ENCODE measurements at regions not wholly inside any gene's neighbourhood (a gene's known extent, or its start where the extent isn't known, plus 50 kb on each side); places are given as distances from the start of the nearest gene placed in this dataset.

DNA sequence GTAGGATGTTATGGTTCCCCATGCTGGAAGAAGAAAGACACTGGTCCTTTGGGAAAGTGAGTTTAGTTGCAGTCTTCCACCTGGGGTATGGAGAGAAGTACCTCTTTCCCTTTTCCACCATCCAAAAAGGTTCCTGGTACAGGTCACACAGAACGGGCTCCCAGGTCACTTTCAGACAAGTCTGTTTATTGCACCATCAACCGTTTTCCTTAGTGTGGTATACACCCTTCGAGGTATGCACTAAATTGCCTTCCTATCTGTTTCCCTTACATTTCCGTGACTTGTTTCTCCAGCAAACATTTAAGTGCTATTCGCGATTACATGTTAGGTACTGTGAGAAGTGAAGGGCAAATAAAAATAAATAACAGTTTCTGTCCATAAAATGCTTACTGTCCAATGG, 185.1 kb downstream of the ARL4A start:
- TF ChIP-seq Cebpa-rat (IDR thresholded peaks at IDR 0.05): no peak
- Histone ChIP-seq H3K36me3 (no peaks in the 10 kb centered on the region), H3K27ac (no peak overlapping the region), H3K4me3 (no peak overlapping the region), H3K4me2 (no peak overlapping the region), H3K9ac (no peak overlapping the region), H3K9me3 (no peaks in the 10 kb centered on the region), H4K20me1 (no peaks in the 10 kb centered on the region), H3K4me1 (no peaks in the 10 kb centered on the region), H3K27me3 (no peaks in the 10 kb centered on the region)

DNA sequence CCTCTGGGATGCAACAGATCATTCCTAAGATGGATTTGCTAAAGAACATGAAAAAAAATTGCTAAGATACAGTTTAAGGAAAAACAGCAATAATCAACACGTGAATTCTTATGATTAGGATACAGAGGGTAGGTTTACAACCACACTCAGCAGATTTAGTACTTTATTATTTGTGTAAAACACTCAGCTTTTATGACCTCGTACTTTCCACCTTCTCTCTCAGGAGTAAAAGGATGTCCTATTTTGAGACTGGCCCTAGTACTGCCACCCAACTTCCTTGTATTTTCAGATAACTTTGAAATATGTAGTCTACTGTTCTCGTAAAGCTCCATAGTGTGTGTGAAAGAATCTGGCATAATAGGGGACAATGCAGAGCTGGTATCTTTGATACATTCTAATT, 186.1 kb downstream of the ARL4A start:
- H3K27me3 ChIP-seq: no peaks in the 10 kb centered on the region
- no peak overlapping the region for H3K4me2 ChIP-seq
- H3K4me3 ChIP-seq: no peak overlapping the region
- no peak overlapping the region for H3K9ac ChIP-seq
- no peaks in the 10 kb centered on the region for H3K36me3 ChIP-seq
- no peaks in the 10 kb centered on the region for H3K4me1 ChIP-seq
- TF ChIP-seq Cebpa-rat (IDR thresholded peaks at IDR 0.05): no peak
- H3K27ac ChIP-seq: no peak overlapping the region
- no peaks in the 10 kb centered on the region for H4K20me1 ChIP-seq
- no peaks in the 10 kb centered on the region for H3K9me3 ChIP-seq

DNA sequence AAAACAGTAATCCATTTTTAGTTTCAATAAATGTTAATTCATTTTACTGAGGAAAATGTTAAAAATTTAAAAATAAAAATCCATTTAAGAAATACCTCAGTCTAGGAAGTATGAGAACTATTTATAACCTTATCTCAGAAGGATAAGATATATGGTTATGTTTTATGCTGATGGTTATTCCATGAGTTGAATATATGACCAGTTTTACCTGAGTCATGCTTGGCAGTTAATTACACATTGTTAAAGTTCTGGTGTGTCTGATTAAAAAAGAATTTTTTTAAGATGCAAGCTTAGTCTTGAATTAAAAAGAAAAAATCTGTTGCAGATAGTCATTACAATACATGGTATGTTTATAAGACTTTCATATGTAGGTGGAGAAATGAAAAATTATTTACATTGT, 191.7 kb downstream of the ARL4A start:
- H3K9ac ChIP-seq: no peak overlapping the region
- no peak overlapping the region for H3K4me2 ChIP-seq
- no peak for TF ChIP-seq Cebpa-rat (IDR thresholded peaks at IDR 0.05)
- no peaks in the 10 kb centered on the region for H3K27me3 ChIP-seq
- H3K4me1 ChIP-seq: no peaks in the 10 kb centered on the region
- H4K20me1 ChIP-seq: no peaks in the 10 kb centered on the region
- no peak overlapping the region for H3K4me3 ChIP-seq
- H3K36me3 ChIP-seq: no peaks in the 10 kb centered on the region
- no peak overlapping the region for H3K27ac ChIP-seq
- no peaks in the 10 kb centered on the region for H3K9me3 ChIP-seq

GRCh38 chr7:12881712-12882111, 194.3 kb downstream of the ARL4A start:
- Histone ChIP-seq H4K20me1 (no peaks in the 10 kb centered on the region), H3K4me3 (no peak overlapping the region), H3K9me3 (no peaks in the 10 kb centered on the region), H3K36me3 (no peaks in the 10 kb centered on the region), H3K4me1 (no peaks in the 10 kb centered on the region), H3K27ac (no peak overlapping the region), H3K4me2 (no peak overlapping the region), H3K27me3 (no peaks in the 10 kb centered on the region), H3K9ac (no peak overlapping the region)
- no peak for TF ChIP-seq Cebpa-rat (IDR thresholded peaks at IDR 0.05)

GRCh38 chr7:12882710-12883109, 195.3 kb downstream of the ARL4A start:
- Histone ChIP-seq H3K27ac (no peak overlapping the region), H3K27me3 (no peaks in the 10 kb centered on the region)

GRCh38 chr7:12884033-12884432, 196.6 kb downstream of the ARL4A start:
- H3K4me1 ChIP-seq: no peaks in the 10 kb centered on the region

More at GRCh38 chr7:12882710-12883109, 195.3 kb downstream of the ARL4A start:
- Histone ChIP-seq H4K20me1 (no peaks in the 10 kb centered on the region), H3K9ac (no peak overlapping the region), H3K4me2 (no peak overlapping the region), H3K36me3 (no peaks in the 10 kb centered on the region), H3K4me3 (no peak overlapping the region), H3K9me3 (no peaks in the 10 kb centered on the region), H3K4me1 (no peaks in the 10 kb centered on the region)
- no peak for TF ChIP-seq Cebpa-rat (IDR thresholded peaks at IDR 0.05)

GRCh38 chr7:12884856-12885440, 197.5 kb downstream of the ARL4A start:
- no peak overlapping the region for H3K4me2 ChIP-seq
- no peaks in the 10 kb centered on the region for H3K4me1 ChIP-seq
- no peak for TF ChIP-seq Cebpa-rat (IDR thresholded peaks at IDR 0.05)
- H3K9me3 ChIP-seq: no peaks in the 10 kb centered on the region
- no peak overlapping the region for H3K27ac ChIP-seq
- no peak overlapping the region for H3K4me3 ChIP-seq
- no peak overlapping the region for H3K9ac ChIP-seq
- H3K27me3 ChIP-seq: no peaks in the 10 kb centered on the region
- no peaks in the 10 kb centered on the region for H3K36me3 ChIP-seq
- no peaks in the 10 kb centered on the region for H4K20me1 ChIP-seq

More at GRCh38 chr7:12884033-12884432, 196.6 kb downstream of the ARL4A start:
- Histone ChIP-seq H4K20me1 (no peaks in the 10 kb centered on the region), H3K27me3 (no peaks in the 10 kb centered on the region), H3K36me3 (no peaks in the 10 kb centered on the region), H3K27ac (no peak overlapping the region), H3K4me3 (no peak overlapping the region), H3K4me2 (no peak overlapping the region), H3K9me3 (no peaks in the 10 kb centered on the region), H3K9ac (no peak overlapping the region)
- TF ChIP-seq Cebpa-rat (IDR thresholded peaks at IDR 0.05): no peak

- Histone ChIP-seq H3K4me1 (no peaks in the 10 kb centered on the region), H3K36me3 (no peaks in the 10 kb centered on the region), H3K4me2 (no peak overlapping the region), H3K9me3 (no peaks in the 10 kb centered on the region), H3K9ac (no peak overlapping the region), H3K27me3 (no peaks in the 10 kb centered on the region), H4K20me1 (no peaks in the 10 kb centered on the region), H3K4me3 (no peak overlapping the region), H3K27ac (no peak overlapping the region)
- TF ChIP-seq Cebpa-rat (IDR thresholded peaks at IDR 0.05): no peak
Observed at GRCh38 chr7:12888717-12889116, 201.3 kb downstream of the ARL4A start.

DNA sequence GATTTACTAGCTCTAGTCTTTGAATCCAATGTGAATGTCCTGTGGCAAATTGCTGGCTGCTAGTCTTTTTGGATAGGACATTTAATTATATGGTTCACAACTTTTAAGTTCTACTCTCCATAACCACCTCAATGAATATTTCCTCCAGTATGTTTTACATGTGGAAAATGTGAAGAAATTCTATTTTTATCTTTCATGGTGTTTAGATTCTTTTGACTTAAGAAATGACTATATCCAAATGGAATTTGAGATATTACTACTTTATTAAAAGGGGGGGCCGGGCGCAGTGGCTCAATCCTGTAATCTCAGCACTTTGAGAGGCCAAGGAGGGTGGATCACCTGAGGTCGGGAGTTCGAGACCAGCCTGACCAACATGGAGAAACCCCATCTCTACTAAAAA, 202.0 kb downstream of the ARL4A start:
- H3K9me3 ChIP-seq: no peaks in the 10 kb centered on the region
- TF ChIP-seq Cebpa-rat (IDR thresholded peaks at IDR 0.05): no peak
- no peak overlapping the region for H3K4me2 ChIP-seq
- H4K20me1 ChIP-seq: no peaks in the 10 kb centered on the region
- H3K4me3 ChIP-seq: no peak overlapping the region
- no peaks in the 10 kb centered on the region for H3K27me3 ChIP-seq
- no peaks in the 10 kb centered on the region for H3K4me1 ChIP-seq
- H3K27ac ChIP-seq: no peak overlapping the region
- H3K36me3 ChIP-seq: no peaks in the 10 kb centered on the region
- no peak overlapping the region for H3K9ac ChIP-seq

- H3K4me2 ChIP-seq: no peak overlapping the region
- no peaks in the 10 kb centered on the region for H3K27me3 ChIP-seq
- H3K9me3 ChIP-seq: no peaks in the 10 kb centered on the region
- H3K4me1 ChIP-seq: no peaks in the 10 kb centered on the region
- H4K20me1 ChIP-seq: no peaks in the 10 kb centered on the region
- H3K27ac ChIP-seq: no peak overlapping the region
- no peak overlapping the region for H3K9ac ChIP-seq
- TF ChIP-seq Cebpa-rat (IDR thresholded peaks at IDR 0.05): no peak
- no peaks in the 10 kb centered on the region for H3K36me3 ChIP-seq
- H3K4me3 ChIP-seq: no peak overlapping the region
Observed at GRCh38 chr7:12890586-12890985, 203.2 kb downstream of the ARL4A start.

DNA sequence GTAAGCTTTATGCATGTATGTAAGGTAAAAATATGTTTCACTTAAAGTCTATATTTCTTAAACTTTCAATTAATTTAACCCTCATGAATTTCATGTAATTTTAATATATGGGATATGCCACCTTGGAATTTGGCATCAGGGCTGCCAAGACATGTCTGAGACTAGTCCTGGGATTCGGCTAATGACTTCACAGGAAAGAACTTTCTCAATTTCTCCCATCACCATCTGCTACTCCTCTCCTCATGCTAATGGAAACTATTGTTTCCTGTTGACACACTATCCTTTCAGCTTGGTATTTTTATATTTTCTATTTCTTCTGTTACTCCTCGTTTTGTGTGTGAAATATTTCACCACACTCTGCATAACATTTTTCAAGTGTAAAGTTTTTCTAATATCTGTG, 205.9 kb downstream of the ARL4A start:
- Histone ChIP-seq H3K4me1 (no peaks in the 10 kb centered on the region), H3K4me2 (no peak overlapping the region), H3K27me3 (no peaks in the 10 kb centered on the region), H3K27ac (no peak overlapping the region), H4K20me1 (no peaks in the 10 kb centered on the region), H3K4me3 (no peak overlapping the region), H3K9me3 (no peaks in the 10 kb centered on the region), H3K36me3 (no peaks in the 10 kb centered on the region), H3K9ac (no peak overlapping the region)
- no peak for TF ChIP-seq Cebpa-rat (IDR thresholded peaks at IDR 0.05)

All from BLaER1 (cell line).